ENCODE measurements at regions not wholly inside any gene's neighbourhood (a gene's known extent, or its start where the extent isn't known, plus 50 kb on each side); places are given as distances from the start of the nearest gene placed in this dataset.

DNA sequence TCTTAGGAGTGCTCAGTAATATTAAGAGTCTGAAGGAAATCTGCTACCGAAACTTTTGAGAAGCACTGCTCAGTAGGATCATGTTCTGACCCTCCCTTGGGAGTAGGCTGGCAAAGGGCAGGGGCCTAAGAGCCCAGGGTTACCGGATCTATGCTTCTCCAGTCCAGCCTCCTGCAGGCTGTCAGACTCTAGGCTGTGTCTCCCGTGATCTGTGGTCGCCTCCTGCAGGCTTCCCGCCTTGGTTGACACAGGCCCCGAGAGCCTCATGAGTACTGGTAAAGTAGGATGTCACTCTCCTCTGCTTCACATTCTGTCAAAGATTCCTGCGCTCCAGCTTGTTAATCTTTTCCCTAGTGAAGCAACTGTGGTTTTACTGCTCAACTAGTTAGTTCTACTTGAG lies 647.8 kb upstream of the RAB6C start:
- DNase-seq (ENCODE audit: extremely low read depth, low read depth, low spot score): no peak

GRCh38 chr2:129334128-129334527 lies 645.3 kb upstream of the RAB6C start:
- no peak for DNase-seq (ENCODE audit: extremely low read depth, low read depth, low spot score)

GRCh38 chr2:129334696-129335410 lies 644.6 kb upstream of the RAB6C start:
- DNase-seq (ENCODE audit: extremely low read depth, low read depth, low spot score): no peak

DNA sequence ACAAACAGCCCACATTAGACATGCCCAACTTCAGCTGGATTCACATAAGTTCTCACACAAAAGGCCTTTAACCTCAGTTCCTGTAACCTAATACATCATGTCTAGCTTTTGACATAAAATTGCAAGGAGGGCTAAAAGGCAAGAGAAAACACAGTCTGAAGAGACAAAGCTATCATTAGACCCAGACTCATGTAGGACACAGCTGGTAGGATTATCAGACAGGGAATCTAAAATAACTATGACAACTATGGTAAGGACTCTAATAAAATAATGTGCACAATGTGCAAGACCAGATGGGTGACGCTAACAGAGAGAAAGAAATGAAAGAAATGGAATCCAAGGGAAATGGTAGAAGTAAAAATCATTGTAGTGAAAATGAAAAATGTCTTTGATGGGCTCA lies 643.2 kb upstream of the RAB6C start:
- no peak for DNase-seq (ENCODE audit: extremely low read depth, low read depth, low spot score)

DNA sequence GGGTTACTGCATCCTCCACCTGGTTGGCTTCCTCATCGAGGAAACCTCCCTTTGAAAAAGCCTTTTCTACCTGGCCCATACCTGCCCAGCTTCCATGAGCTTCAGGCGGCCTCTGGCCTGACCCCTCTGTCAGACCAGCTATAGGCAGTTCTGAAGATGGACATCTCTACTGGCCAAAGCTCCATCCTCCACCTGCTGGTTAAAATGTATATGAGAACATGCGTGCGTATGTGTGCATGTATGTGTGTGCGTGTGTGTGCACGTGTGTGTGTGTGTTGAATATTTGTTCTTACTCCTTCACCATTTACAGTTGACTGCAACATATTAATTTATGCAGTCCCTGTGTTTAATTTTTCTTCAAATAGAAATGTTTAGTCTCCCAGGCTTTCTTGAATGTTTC lies 642.4 kb upstream of the RAB6C start:
- no peak for DNase-seq (ENCODE audit: extremely low read depth, low read depth, low spot score)

- DNase-seq (ENCODE audit: extremely low read depth, low read depth, low spot score): no peak
These were observed 633.9 kb upstream of the RAB6C start for GRCh38 chr2:129345540-129345939.

GRCh38 chr2:129347486-129348217 lies 631.8 kb upstream of the RAB6C start:
- DNase-seq (ENCODE audit: extremely low read depth, low read depth, low spot score): no peak

DNA sequence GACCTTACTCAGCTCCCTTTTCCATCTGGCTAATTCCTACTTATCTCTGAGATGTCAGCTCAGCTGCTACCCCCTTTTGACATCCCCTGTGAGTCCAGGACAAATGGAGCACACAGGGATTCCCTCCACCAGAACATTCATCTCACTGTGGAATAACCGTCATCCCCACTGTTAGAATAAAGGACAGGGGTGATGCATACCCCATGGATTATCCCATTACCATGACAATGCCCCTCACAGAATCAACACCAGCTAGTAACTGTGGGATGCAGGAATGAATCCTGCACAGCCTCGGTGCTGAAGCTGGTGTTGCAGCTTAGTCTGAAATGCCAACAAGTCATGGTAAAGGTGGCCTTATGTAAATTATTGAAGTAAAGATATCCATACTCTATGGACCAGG lies 624.8 kb upstream of the RAB6C start:
- DNase-seq (ENCODE audit: extremely low read depth, low read depth, low spot score): no peak

GRCh38 chr2:129361688-129362087 lies 617.8 kb upstream of the RAB6C start:
- DNase-seq (ENCODE audit: extremely low read depth, low read depth, low spot score): no peak

DNA sequence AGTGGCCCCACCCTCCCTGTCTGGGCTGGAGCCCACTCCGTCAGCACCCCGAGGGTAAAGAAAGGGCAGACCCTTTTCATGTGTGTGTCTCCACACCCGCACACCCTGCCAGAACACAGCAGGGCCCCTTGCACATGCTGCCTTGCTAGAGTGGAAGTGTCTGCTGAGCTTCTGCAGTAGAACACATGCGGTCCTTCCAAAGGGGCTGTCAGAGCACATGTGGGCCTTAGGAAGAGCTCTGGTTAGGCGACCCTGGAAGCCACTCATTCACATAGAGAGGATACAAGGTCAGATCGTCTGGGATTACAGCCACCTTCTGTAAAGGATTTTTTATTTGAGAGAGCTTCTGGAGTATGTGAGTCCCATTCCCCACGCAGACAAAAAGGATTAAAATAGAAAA lies 613.2 kb upstream of the RAB6C start:
- no peak for DNase-seq (ENCODE audit: extremely low read depth, low read depth, low spot score)

DNA sequence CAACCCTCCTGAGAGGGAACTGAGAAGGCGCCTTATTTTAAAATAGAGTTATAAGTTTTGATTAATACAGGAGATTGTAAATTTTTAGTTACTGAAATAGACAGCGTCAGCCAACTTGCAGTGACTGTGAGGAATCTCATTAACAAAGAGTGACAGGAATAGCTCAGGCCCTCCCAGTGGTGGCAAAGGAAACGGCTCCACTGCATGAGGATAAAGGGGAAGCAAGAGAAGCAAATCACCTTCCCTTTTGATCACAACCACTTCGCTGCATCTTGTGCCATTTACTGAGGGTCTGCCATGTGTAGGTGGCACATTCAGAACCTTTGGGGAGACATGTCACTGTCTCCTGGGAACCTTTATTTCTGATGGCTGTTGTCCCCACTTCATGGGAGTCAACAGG lies 612.4 kb upstream of the RAB6C start:
- no peak for DNase-seq (ENCODE audit: extremely low read depth, low read depth, low spot score)

DNA sequence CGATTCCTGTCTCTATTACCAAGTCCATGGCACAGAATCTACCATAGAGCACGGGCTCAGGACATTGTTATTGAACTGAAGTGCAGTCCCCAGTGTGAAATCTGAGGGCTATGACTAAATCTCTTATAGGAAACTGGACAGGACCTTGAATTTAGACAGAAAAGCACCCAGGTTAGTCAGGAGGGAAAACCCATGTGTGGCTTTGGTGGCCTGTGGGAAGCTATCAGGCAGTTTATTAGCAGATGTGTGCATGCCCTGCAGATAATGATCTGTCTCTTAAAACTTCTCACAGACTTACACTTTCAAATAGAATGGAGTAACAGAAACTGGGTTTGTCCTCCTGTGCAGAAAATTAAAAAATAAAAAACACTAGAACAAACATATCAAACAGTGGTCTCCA lies 610.0 kb upstream of the RAB6C start:
- DNase-seq (ENCODE audit: extremely low read depth, low read depth, low spot score): no peak

- no peak for DNase-seq (ENCODE audit: extremely low read depth, low read depth, low spot score)
These were observed 605.0 kb upstream of the RAB6C start for GRCh38 chr2:129374452-129374851.

- no peak for DNase-seq (ENCODE audit: extremely low read depth, low read depth, low spot score)
These were observed 603.6 kb upstream of the RAB6C start for GRCh38 chr2:129375632-129376425.

GRCh38 chr2:129376426-129377077 lies 602.9 kb upstream of the RAB6C start:
- DNase-seq (ENCODE audit: extremely low read depth, low read depth, low spot score): no peak

- no peak for DNase-seq (ENCODE audit: extremely low read depth, low read depth, low spot score)
These were observed 602.4 kb upstream of the RAB6C start for GRCh38 chr2:129377078-129377469.

- no peak for DNase-seq (ENCODE audit: extremely low read depth, low read depth, low spot score)
These were observed 601.3 kb upstream of the RAB6C start for GRCh38 chr2:129378186-129378585.

GRCh38 chr2:129379411-129379810 lies 600.1 kb upstream of the RAB6C start:
- no peak for DNase-seq (ENCODE audit: extremely low read depth, low read depth, low spot score)

DNA sequence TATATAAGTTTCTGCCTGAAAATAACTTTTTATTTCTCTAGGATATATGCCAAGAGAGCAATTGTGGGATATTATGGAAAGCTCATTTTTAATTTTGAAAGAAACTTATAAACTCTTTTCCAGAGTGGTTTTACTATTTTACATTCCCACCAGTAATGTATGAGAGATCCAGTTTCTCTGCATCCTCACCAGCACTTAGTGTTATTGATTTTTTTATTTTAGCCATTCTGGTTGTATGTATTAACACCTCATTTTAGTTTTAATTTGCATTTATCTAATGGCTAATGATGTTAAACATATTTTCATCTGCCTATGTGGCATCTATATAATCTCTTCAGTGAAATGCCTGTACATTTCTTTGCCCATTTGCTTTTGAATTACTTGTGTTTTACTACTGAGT lies 597.7 kb upstream of the RAB6C start:
- DNase-seq (ENCODE audit: extremely low read depth, low read depth, low spot score): no peak

DNA sequence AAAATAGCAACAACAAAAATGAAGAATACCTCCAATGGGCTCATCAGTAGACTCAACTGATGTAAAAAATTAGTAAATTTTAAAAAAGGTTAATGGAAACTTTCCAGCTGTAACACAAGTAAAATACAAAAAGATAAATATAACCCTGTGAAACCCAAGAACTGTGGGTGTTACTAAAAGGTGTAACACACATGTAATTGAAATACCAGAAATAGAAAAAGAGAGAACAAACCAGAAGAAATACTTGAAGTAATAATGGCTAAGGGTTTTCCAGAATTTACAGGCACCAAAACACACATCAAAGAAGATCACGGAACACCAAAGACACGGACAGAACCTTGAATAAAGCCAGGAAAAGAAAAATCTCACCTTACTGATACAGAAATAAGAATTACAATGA lies 590.6 kb upstream of the RAB6C start:
- no peak for DNase-seq (ENCODE audit: extremely low read depth, low read depth, low spot score)

- DNase-seq (ENCODE audit: extremely low read depth, low read depth, low spot score): no peak
These were observed 585.6 kb upstream of the RAB6C start for GRCh38 chr2:129393816-129394215.
